Activated T-helper 2 cell treated with anti-CD3 and anti-CD28 coated beads, Interferon-gamma antibody, Interleukin-2, Interleukin-4, amounts not matched to agents 10 μg/mL and 5 μg/mL and 100 μg/mL, durations not matched to agents 14 hours and 24 hours and 36 hours (primary cell): ENCODE measurements at regions not wholly inside any gene's neighbourhood (a gene's known extent, or its start where the extent isn't known, plus 50 kb on each side); places are given as distances from the start of the nearest gene placed in this dataset.

Experiments used
- DNase-seq: peaks from one replicate; pipeline ENCODE4 v3.0.0; 2021; ENCODE audit warnings: low spot score
- H3K27ac Mint-ChIP-seq: one replicate; pipeline ENCODE4 v1.8.0; 2021; ENCODE audit warnings: mixed read lengths
- H3K27me3 Mint-ChIP-seq: one replicate; pipeline ENCODE4 v1.8.0; 2021; ENCODE audit warnings: low read depth, mixed read lengths
- H3K36me3 Mint-ChIP-seq: one replicate; pipeline ENCODE4 v1.8.0; 2021; ENCODE audit warnings: low read depth, mixed read lengths
- H3K4me1 Mint-ChIP-seq: one replicate; pipeline ENCODE4 v1.8.0; 2021; ENCODE audit warnings: low read depth, mixed read lengths
- H3K4me3 Mint-ChIP-seq: one replicate; pipeline ENCODE4 v1.8.0; 2021; ENCODE audit warnings: low read depth, mild to moderate bottlenecking, moderate library complexity, mixed read lengths
- H3K9me3 Mint-ChIP-seq: one replicate; pipeline ENCODE4 v1.8.0; 2021; ENCODE audit warnings: mixed read lengths
- intact Hi-C: fragments of 100-400 bp; cut with micrococcal nuclease; formaldehyde crosslinking; loops from one replicate; pipeline ENCODE4 v1.15.1; 2023

- peaks cover 10% of the 10 kb centered on the region for H3K9me3 Mint-ChIP-seq
- H3K27me3 Mint-ChIP-seq, result no peaks in the 10 kb centered on the region
- H3K27ac Mint-ChIP-seq, result no peak overlapping the region
- H3K36me3 Mint-ChIP-seq, result no peaks in the 10 kb centered on the region
- H3K4me3 Mint-ChIP-seq, result no peak overlapping the region
- intact Hi-C loops, result no loop called here
- H3K4me1 Mint-ChIP-seq, result no peaks in the 10 kb centered on the region
- DNase-seq, result no peak
Observed at GRCh38 chr18:41338341-41338740, 616.7 kb upstream of the PIK3C3 start.

GRCh38 chr18:41331661-41332060 is 623.4 kb upstream of the PIK3C3 start:
- H3K27me3 Mint-ChIP-seq, result no peaks in the 10 kb centered on the region
- intact Hi-C loops, result no loop called here
- peaks cover 20% of the 10 kb centered on the region for H3K9me3 Mint-ChIP-seq
- H3K27ac Mint-ChIP-seq, result no peak overlapping the region
- no peaks in the 10 kb centered on the region for H3K4me1 Mint-ChIP-seq
- DNase-seq, result no peak
- no peaks in the 10 kb centered on the region for H3K36me3 Mint-ChIP-seq
- no peak overlapping the region for H3K4me3 Mint-ChIP-seq

- Mint-ChIP-seq H3K27ac (no peak overlapping the region), H3K4me3 (no peak overlapping the region), H3K27me3 (no peaks in the 10 kb centered on the region), H3K9me3 (peaks cover 26% of the 10 kb centered on the region), H3K4me1 (no peaks in the 10 kb centered on the region), H3K36me3 (no peaks in the 10 kb centered on the region)
- intact Hi-C loops, result no loop called here
- DNase-seq, result no peak
Observed at GRCh38 chr18:41326311-41326710, 628.7 kb upstream of the PIK3C3 start.

- Mint-ChIP-seq H3K9me3 (peaks cover 23% of the 10 kb centered on the region), H3K27ac (no peak overlapping the region), H3K27me3 (no peaks in the 10 kb centered on the region), H3K4me1 (no peaks in the 10 kb centered on the region), H3K4me3 (no peak overlapping the region), H3K36me3 (no peaks in the 10 kb centered on the region)
- intact Hi-C loops, result no loop called here
- DNase-seq, result no peak
Observed at GRCh38 chr18:41324934-41325333, 630.1 kb upstream of the PIK3C3 start.

- Mint-ChIP-seq H3K9me3 (peaks cover 18% of the 10 kb centered on the region), H3K4me1 (no peaks in the 10 kb centered on the region), H3K4me3 (no peak overlapping the region), H3K36me3 (no peaks in the 10 kb centered on the region), H3K27me3 (no peaks in the 10 kb centered on the region), H3K27ac (no peak overlapping the region)
- intact Hi-C loops, result no loop called here
- DNase-seq, result no peak
Observed at GRCh38 chr18:41324020-41324791, 630.8 kb upstream of the PIK3C3 start.

- Mint-ChIP-seq H3K36me3 (no peaks in the 10 kb centered on the region), H3K4me3 (no peak overlapping the region), H3K27ac (no peak overlapping the region), H3K9me3 (peaks cover 20% of the 10 kb centered on the region), H3K27me3 (no peaks in the 10 kb centered on the region), H3K4me1 (no peaks in the 10 kb centered on the region)
- intact Hi-C loops, result no loop called here
- no peak for DNase-seq
Observed at GRCh38 chr18:41323044-41323443, 632.0 kb upstream of the PIK3C3 start.

- intact Hi-C loops, result no loop called here
- Mint-ChIP-seq H3K27ac (no peak overlapping the region), H3K36me3 (no peaks in the 10 kb centered on the region), H3K9me3 (peaks cover 15% of the 10 kb centered on the region), H3K4me1 (no peaks in the 10 kb centered on the region), H3K4me3 (no peak overlapping the region), H3K27me3 (no peaks in the 10 kb centered on the region)
- DNase-seq, result no peak
Observed at GRCh38 chr18:41320100-41320499, 634.9 kb upstream of the PIK3C3 start.

- H3K4me3 Mint-ChIP-seq, result no peak overlapping the region
- no peaks in the 10 kb centered on the region for H3K27me3 Mint-ChIP-seq
- DNase-seq, result no peak
- H3K36me3 Mint-ChIP-seq, result no peaks in the 10 kb centered on the region
- H3K4me1 Mint-ChIP-seq, result no peaks in the 10 kb centered on the region
- H3K27ac Mint-ChIP-seq, result no peak overlapping the region
- intact Hi-C loops, result no loop called here
- H3K9me3 Mint-ChIP-seq, result peaks cover 11% of the 10 kb centered on the region
Observed at GRCh38 chr18:41315134-41315533, 639.9 kb upstream of the PIK3C3 start.

- Mint-ChIP-seq H3K27me3 (no peaks in the 10 kb centered on the region), H3K4me3 (no peak overlapping the region), H3K9me3 (peaks cover 13% of the 10 kb centered on the region), H3K27ac (no peak overlapping the region), H3K4me1 (no peaks in the 10 kb centered on the region), H3K36me3 (no peaks in the 10 kb centered on the region)
- intact Hi-C loops, result no loop called here
- no peak for DNase-seq
Observed at GRCh38 chr18:41311571-41312547, 643.2 kb upstream of the PIK3C3 start.

GRCh38 chr18:41297740-41298139 is 657.3 kb upstream of the PIK3C3 start:
- Mint-ChIP-seq H3K27ac (no peak overlapping the region), H3K4me1 (no peaks in the 10 kb centered on the region), H3K36me3 (no peaks in the 10 kb centered on the region), H3K4me3 (no peak overlapping the region), H3K9me3 (peaks cover 28% of the 10 kb centered on the region), H3K27me3 (no peaks in the 10 kb centered on the region)
- DNase-seq, result no peak
- intact Hi-C loops, result loop anchor here (5.0 kb wide), 1 partner anchor 50 kb away; no protein-coding TSS in a partner anchor

GRCh38 chr18:41269294-41269693 is 685.7 kb upstream of the PIK3C3 start:
- no peak for DNase-seq
- no peaks in the 10 kb centered on the region for H3K27me3 Mint-ChIP-seq
- no peaks in the 10 kb centered on the region for H3K36me3 Mint-ChIP-seq
- H3K4me1 Mint-ChIP-seq, result no peaks in the 10 kb centered on the region
- H3K4me3 Mint-ChIP-seq, result no peak overlapping the region
- no peak overlapping the region for H3K27ac Mint-ChIP-seq
- peaks cover 13% of the 10 kb centered on the region for H3K9me3 Mint-ChIP-seq
- intact Hi-C loops, result no loop called here

GRCh38 chr18:41268271-41268670 is 686.8 kb upstream of the PIK3C3 start:
- Mint-ChIP-seq H3K4me1 (no peaks in the 10 kb centered on the region), H3K36me3 (no peaks in the 10 kb centered on the region), H3K27me3 (no peaks in the 10 kb centered on the region), H3K4me3 (no peak overlapping the region), H3K27ac (no peak overlapping the region), H3K9me3 (peaks cover 13% of the 10 kb centered on the region)
- intact Hi-C loops, result no loop called here
- DNase-seq, result no peak

- Mint-ChIP-seq H3K9me3 (peaks cover 21% of the 10 kb centered on the region), H3K27me3 (no peaks in the 10 kb centered on the region), H3K36me3 (no peaks in the 10 kb centered on the region), H3K4me3 (no peak overlapping the region), H3K27ac (no peak overlapping the region), H3K4me1 (no peaks in the 10 kb centered on the region)
- no peak for DNase-seq
- intact Hi-C loops, result no loop called here
Observed at GRCh38 chr18:41266616-41267015, 688.4 kb upstream of the PIK3C3 start.
